Hepatocyte (in vitro differentiated cells): ENCODE measurements at regions not wholly inside any gene's neighbourhood (a gene's known extent, or its start where the extent isn't known, plus 50 kb on each side); places are given as distances from the start of the nearest gene placed in this dataset.

Experiments
- DNase-seq: peaks from one replicate; pipeline ENCODE4 v3.0.0-alpha.2; 2016; ENCODE audit warnings: low spot score
- H2AFZ ChIP-seq: fragments of 200-600 bp; sonication (generic); 2 replicates; pipeline ENCODE4 v1.6.0; 2016; ENCODE audit warnings: antibody characterized with exemption, mild to moderate bottlenecking
- H3K27ac ChIP-seq: fragments of 200-600 bp; sonication (generic); 2 replicates; pipeline ENCODE4 v1.5.1; 2016; ENCODE audit warnings: mild to moderate bottlenecking
- H3K27me3 ChIP-seq: fragments of 200-600 bp; sonication (generic); 2 replicates; pipeline ENCODE4 v1.6.1; 2016
- H3K36me3 ChIP-seq: fragments of 200-600 bp; sonication (generic); replicated peaks from 2 replicates; pipeline ENCODE4 v1.5.1; 2016; ENCODE audit warnings: low read depth; ENCODE audit not compliant: insufficient read depth
- H3K4me1 ChIP-seq: fragments of 200-600 bp; sonication (generic); 2 replicates; pipeline ENCODE4 v1.5.1; 2016; ENCODE audit warnings: mild to moderate bottlenecking, moderate library complexity; ENCODE audit not compliant: insufficient read depth
- H3K4me2 ChIP-seq: fragments of 200-600 bp; sonication (generic); 2 replicates; pipeline ENCODE4 v1.6.0; 2016
- H3K4me3 ChIP-seq: fragments of 200-600 bp; sonication (generic); 2 replicates; pipeline ENCODE4 v1.5.1; 2016; ENCODE audit warnings: mild to moderate bottlenecking
- H3K79me2 ChIP-seq: fragments of 200-600 bp; sonication (generic); 2 replicates; pipeline ENCODE4 v1.6.0; 2017; ENCODE audit warnings: mild to moderate bottlenecking
- H3K9me2 ChIP-seq: fragments of 200-600 bp; sonication (generic); replicated peaks from 2 replicates; pipeline ENCODE4 v1.6.0; 2017; ENCODE audit warnings: mild to moderate bottlenecking; ENCODE audit not compliant: insufficient read depth
- H3K9me3 ChIP-seq: fragments of 200-600 bp; sonication (generic); 2 replicates; pipeline ENCODE4 v1.5.1; 2016; ENCODE audit warnings: low read depth, mild to moderate bottlenecking
- H4K20me1 ChIP-seq: fragments of 200-600 bp; sonication (generic); 2 replicates; pipeline ENCODE4 v1.6.0; 2016; ENCODE audit warnings: mild to moderate bottlenecking; ENCODE audit not compliant: insufficient read depth, poor library complexity, severe bottlenecking
- EZH2 ChIP-seq: fragments of 200-600 bp; sonication (generic); IDR thresholded peaks from 2 replicates; pipeline ENCODE4 v1.6.1; 2016; ENCODE audit warnings: antibody characterized with exemption, mild to moderate bottlenecking, borderline replicate concordance
- EZH2phosphoT487 ChIP-seq: fragments of 200-600 bp; sonication (generic); IDR thresholded peaks from one replicate; pipeline ENCODE4 v1.6.1; 2018; ENCODE audit warnings: antibody characterized with exemption, mild to moderate bottlenecking, low read depth, moderate library complexity; ENCODE audit not compliant: unreplicated experiment, severe bottlenecking
- WGBS: methylation state at CpG from one replicate; pipeline ENCODE4 v1.1.6; 2016; ENCODE audit warnings: low lambda C conversion rate; ENCODE audit errors: missing lambda C conversion rate; 5-methylcytosine and 5-hydroxymethylcytosine counted together
- TF ChIP-seq, protein P1 (sequence below): fragments of 200-600 bp; sonication (generic); IDR thresholded peaks from 2 replicates; pipeline ENCODE4 v1.5.1; 2016; ENCODE audit warnings: antibody characterized with exemption, mild to moderate bottlenecking; ENCODE audit not compliant: poor library complexity

DNA sequence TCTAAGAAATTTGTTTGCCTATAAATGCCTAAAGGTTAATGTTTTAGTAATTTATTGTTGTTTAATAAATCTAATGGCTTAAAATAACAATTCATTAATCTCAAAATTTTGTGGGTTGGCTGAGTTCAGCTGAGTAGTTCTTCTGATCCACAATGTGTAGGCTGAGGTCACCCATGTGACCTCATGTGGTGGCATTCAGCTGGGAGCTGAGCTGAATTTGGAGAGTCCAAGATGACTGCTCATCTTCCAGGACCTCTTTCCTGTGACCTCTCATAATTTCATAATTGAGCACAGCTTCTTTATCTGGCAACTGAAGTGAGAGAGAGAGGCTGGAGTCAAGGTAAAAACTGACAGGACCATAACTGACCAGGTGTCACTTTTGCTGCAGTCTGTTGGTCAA, 132.4 kb downstream of the TXNL1 start:
- no peaks in the 10 kb centered on the region for H4K20me1 ChIP-seq
- no peaks in the 10 kb centered on the region for H3K4me1 ChIP-seq
- H3K4me2 ChIP-seq, result no peak overlapping the region
- no peaks in the 10 kb centered on the region for H3K79me2 ChIP-seq
- DNase-seq, result no peak
- H3K27me3 ChIP-seq, result no peaks in the 10 kb centered on the region
- no peak overlapping the region for H3K4me3 ChIP-seq
- no peak overlapping the region for H3K27ac ChIP-seq
- no peak overlapping the region for H2AFZ ChIP-seq
- no peaks in the 10 kb centered on the region for H3K9me3 ChIP-seq
- no peaks in the 10 kb centered on the region for H3K9me2 ChIP-seq
- TF ChIP-seq, protein P1, sequence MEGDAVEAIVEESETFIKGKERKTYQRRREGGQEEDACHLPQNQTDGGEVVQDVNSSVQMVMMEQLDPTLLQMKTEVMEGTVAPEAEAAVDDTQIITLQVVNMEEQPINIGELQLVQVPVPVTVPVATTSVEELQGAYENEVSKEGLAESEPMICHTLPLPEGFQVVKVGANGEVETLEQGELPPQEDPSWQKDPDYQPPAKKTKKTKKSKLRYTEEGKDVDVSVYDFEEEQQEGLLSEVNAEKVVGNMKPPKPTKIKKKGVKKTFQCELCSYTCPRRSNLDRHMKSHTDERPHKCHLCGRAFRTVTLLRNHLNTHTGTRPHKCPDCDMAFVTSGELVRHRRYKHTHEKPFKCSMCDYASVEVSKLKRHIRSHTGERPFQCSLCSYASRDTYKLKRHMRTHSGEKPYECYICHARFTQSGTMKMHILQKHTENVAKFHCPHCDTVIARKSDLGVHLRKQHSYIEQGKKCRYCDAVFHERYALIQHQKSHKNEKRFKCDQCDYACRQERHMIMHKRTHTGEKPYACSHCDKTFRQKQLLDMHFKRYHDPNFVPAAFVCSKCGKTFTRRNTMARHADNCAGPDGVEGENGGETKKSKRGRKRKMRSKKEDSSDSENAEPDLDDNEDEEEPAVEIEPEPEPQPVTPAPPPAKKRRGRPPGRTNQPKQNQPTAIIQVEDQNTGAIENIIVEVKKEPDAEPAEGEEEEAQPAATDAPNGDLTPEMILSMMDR, result no peak
- TF ChIP-seq EZH2phosphoT487 (no peak), EZH2 (no peak)
- H3K36me3 ChIP-seq, result no peaks in the 10 kb centered on the region

DNA sequence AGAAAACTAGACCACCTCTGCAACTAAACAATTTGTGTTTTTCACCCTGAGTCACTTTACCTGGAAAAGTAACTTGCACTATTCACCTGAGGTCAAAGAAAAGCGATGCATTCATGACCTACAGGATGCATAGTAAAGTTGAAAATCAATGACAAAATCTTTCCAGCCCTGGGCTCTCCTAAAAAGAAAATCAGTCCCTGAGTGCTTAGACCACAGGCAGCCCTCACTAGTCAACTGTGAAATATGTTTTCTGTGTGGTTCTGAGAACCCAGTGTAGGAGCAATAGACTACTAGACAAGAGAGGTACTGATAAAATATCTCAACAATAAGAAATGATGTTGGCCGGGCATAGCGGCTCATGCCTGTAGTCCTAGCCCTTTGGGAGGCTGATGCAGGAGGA, 133.1 kb downstream of the TXNL1 start:
- H3K36me3 ChIP-seq, result no peaks in the 10 kb centered on the region
- H3K79me2 ChIP-seq, result no peaks in the 10 kb centered on the region
- DNase-seq, result no peak
- H3K4me2 ChIP-seq, result no peak overlapping the region
- H4K20me1 ChIP-seq, result no peaks in the 10 kb centered on the region
- H3K9me3 ChIP-seq, result no peaks in the 10 kb centered on the region
- WGBS, result 91% methylated on average over 3 of the region's 3 CpGs
- no peak overlapping the region for H3K4me3 ChIP-seq
- no peaks in the 10 kb centered on the region for H3K27me3 ChIP-seq
- no peak overlapping the region for H2AFZ ChIP-seq
- H3K9me2 ChIP-seq, result no peaks in the 10 kb centered on the region
- no peak for TF ChIP-seq EZH2phosphoT487
- TF ChIP-seq EZH2, result no peak
- TF ChIP-seq, protein P1, result no peak
- no peaks in the 10 kb centered on the region for H3K4me1 ChIP-seq
- no peak overlapping the region for H3K27ac ChIP-seq

DNA sequence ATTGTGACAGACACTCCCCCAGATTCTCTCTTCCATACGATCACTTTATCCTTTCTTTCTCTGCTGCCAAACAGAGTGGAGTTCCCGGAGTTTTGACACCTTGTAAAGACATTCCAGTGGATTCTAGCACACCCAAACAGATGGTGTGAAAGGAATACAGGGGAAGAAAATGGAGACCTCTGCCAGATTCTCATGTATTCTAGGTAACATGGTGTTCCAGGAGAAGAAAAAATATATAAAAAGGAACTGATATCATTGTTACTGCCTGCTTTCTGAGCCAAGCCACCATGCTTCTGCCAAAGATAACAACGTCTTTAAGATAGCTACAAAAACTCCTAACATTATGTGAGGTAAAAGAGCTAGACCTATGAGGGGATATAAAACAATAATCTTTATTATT, 136.5 kb downstream of the TXNL1 start:
- no peaks in the 10 kb centered on the region for H3K9me3 ChIP-seq

More for the DNA sequence above, 136.5 kb downstream of the TXNL1 start:
- no peaks in the 10 kb centered on the region for H3K27me3 ChIP-seq
- no peaks in the 10 kb centered on the region for H3K36me3 ChIP-seq
- no peak for DNase-seq
- H3K79me2 ChIP-seq, result no peaks in the 10 kb centered on the region
- H3K4me1 ChIP-seq, result no peaks in the 10 kb centered on the region
- H3K9me2 ChIP-seq, result no peaks in the 10 kb centered on the region
- H3K4me2 ChIP-seq, result no peak overlapping the region
- H3K27ac ChIP-seq, result peak overlapping the region; percentile 46
- no peak overlapping the region for H3K4me3 ChIP-seq
- 54% methylated on average over 3 of the region's 3 CpGs for WGBS
- no peaks in the 10 kb centered on the region for H4K20me1 ChIP-seq
- TF ChIP-seq EZH2phosphoT487, result no peak
- TF ChIP-seq, protein P1, result no peak
- TF ChIP-seq EZH2, result no peak
- H2AFZ ChIP-seq, result no peak overlapping the region
